NCI-H2196 treated with DMSO at 0.1 percent for 48 hours (cell line): ENCODE measurements at regions not wholly inside any gene's neighbourhood (a gene's known extent, or its start where the extent isn't known, plus 50 kb on each side); places are given as distances from the start of the nearest gene placed in this dataset.

ENCODE experiments used
- DNase-seq: peaks from one replicate; lab custom pipeline; 2025; ENCODE audit not compliant: unreplicated experiment; lab: John Stamatoyannopoulos, UW

DNA sequence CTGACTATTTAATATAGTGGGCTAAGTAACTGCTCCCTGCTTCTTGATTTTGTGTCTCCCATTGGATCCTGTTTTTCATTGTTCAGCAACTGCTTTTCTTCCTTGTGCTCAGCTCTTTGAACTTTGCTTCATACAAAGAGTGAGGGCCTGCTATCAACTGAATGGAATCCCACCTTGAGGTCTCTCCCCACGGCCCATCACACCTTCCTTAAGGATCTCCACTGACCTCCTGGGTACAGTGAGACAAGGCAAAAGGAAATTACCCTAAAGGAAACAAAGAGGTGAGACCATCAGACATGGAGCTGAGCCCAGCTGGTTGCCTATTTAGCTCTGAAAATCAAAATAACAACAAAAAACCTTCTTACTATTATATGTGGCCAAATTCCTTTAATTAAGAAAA is 91.3 kb upstream of the RPL34 start:
- no peak for DNase-seq

DNA sequence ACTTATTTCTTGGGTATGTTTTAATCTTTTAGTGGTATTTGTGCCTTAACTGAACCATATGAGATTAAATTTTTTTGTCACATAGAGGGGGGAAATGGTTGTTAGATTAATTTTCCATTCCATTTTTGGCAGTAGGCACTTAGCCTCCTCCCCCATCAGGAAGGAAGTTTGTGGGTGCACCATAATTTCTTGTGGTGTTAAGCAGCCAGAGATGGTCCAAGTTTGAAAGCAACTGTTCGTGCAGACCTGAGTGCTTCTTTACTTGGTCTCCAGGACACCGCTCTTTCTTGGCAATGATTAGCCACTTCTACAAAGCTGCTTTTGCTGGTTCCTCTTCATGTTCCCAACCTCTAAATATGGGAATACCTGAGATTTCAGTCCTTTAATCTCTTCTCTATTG is 92.7 kb upstream of the RPL34 start:
- no peak for DNase-seq

DNA sequence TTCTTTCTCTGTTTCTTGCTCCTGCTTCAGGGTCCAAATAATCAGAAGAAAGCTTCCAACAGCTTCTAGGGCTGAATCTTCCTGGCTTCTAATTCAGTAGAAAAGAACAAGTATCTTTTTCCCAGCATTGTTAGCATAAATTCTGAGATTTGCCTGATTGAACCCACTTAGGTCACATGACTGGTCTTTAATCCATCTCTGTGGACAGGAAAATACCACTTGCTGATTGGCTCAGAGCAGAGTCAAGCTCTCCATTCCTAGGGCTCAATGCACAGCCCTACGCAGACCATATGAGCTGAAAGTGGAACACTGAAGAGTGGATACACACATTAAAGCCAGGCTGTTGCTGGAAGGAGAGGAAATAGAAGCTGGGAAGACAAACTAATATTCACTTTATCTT is 99.6 kb upstream of the RPL34 start:
- no peak for DNase-seq

- no peak for DNase-seq
Measured at GRCh38 chr4:108519911-108520601, 100.3 kb upstream of the RPL34 start.

GRCh38 chr4:108519208-108519833 is 101.1 kb upstream of the RPL34 start:
- no peak for DNase-seq

- DNase-seq, result peak; percentile 16
Measured at GRCh38 chr4:108512615-108513505, 107.5 kb upstream of the RPL34 start.

DNA sequence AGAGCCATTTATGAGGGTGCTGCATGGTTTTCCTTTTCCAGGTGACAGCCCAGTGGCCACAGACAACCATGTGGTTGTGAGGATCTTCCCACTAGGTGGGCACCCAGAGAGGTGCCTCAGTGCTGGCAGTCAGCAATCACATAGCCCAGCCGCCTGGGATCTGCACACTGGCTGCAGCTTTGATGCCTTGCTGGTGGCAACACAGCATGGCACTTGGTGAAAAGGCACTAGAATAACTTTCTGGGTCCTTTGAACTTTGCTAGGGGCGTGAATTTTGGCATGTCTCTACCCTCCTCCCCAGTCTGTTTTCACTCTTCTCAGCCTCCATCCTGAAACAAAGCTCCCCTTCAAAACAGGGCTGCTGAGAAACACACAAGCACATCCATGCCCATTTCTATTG is 108.8 kb upstream of the RPL34 start:
- no peak for DNase-seq

- no peak for DNase-seq
Measured at GRCh38 chr4:108502356-108502755, 118.0 kb upstream of the RPL34 start.

GRCh38 chr4:108498925-108499324 is 121.5 kb upstream of the RPL34 start:
- no peak for DNase-seq

GRCh38 chr4:108493596-108493931 is 126.8 kb upstream of the RPL34 start:
- no peak for DNase-seq

GRCh38 chr4:108492816-108493595 is 127.4 kb upstream of the RPL34 start:
- no peak for DNase-seq

DNA sequence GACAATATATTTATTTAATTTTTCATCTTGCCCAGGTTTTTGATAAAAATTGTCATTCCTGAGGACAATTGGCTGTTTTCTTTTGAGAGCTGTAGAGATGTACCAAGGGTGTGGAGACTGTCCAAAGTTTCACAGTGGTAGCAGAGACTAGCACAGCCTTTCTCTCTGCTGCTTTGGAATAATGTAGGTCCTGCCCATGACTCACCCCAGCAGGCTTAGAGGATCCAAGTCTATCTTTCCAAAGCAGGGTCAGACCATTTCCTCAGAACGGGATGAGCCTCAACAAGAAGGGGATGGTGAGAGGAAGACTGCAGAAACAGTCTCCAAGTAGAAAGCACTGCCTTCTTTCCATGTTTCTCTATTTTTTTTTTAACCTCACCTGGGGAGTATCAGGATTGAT is 131.5 kb upstream of the RPL34 start:
- DNase-seq, result no peak

GRCh38 chr4:108486046-108486445 is 134.3 kb upstream of the RPL34 start:
- DNase-seq, result no peak

DNA sequence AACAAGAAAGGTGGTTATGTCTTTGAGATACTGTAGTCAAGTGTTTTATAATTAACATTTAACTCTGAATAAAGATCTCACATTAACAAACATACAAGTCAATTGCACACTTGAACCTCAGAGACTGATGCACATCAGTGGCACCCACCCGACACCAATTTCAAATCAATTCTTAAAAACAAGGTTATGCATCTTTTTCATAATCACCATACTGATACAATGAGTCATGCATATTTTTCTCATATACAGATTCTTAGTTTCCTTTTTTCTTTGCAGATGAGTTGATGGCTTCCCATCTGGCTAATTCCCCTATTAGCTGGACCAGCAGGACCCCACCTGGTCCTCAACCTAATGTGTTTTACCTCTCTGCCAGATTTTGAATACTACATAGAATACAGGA is 136.2 kb upstream of the RPL34 start:
- no peak for DNase-seq

DNA sequence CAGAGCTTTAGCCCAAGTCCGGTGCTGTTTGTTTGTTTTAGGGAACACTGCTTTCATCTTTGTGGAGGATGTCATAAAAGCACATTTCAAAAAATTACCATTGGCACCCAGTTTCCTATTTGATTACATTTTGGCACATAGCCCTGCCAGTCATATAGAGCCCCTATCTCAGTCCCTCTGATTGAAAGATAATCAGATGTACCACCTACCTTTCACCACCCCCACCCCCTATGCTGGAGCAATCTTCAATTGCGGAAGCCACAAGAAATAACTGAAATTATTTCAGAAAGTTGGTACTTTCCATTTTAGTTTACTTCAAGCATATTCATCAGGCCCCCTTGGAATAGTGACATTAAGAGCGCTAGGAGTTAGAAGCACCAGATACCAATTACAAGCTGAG is 136.7 kb upstream of the RPL34 start:
- DNase-seq, result no peak

DNA sequence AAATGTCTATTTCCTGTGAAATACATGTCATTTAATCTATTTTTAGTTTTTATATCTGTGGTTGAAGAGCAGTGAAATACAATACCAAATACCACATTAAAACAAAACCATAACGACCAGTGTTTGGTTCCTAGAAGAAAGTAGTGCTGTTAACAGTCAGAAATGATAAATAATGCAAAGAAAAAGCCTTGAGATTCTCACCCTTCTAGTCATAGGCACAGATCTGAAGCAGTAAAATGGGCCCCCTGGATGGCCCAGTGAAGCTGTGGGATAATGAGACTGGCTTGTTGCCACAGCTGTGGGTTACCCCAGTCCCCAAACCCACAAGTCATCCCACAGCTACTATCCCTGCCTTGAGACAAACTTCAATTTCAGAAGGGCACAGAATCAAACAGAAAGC is 137.3 kb upstream of the RPL34 start:
- DNase-seq, result no peak

- DNase-seq, result no peak
Measured at GRCh38 chr4:108480881-108481280, 139.5 kb upstream of the RPL34 start.

GRCh38 chr4:108477527-108478108 is 142.8 kb upstream of the RPL34 start:
- DNase-seq, result no peak

GRCh38 chr4:108473163-108473720 is 147.1 kb upstream of the RPL34 start:
- DNase-seq, result no peak
